HUES48 (cell line): ENCODE measurements at regions not wholly inside any gene's neighbourhood (a gene's known extent, or its start where the extent isn't known, plus 50 kb on each side); places are given as distances from the start of the nearest gene placed in this dataset.
"Not testable (repeated sequence)": the region's sequence is repeated elsewhere in the genome, so short reads cannot be mapped to it uniquely, and the experiment has no call there.

ENCODE experiments used
- H3K27ac ChIP-seq: one replicate; pipeline ENCODE4 v1.7.0; 2013; ENCODE audit warnings: low read depth, low read length, inconsistent platforms
- H3K27me3 ChIP-seq: 2 replicates; pipeline ENCODE4 v1.6.1; 2013; ENCODE audit warnings: mild to moderate bottlenecking, low read length; ENCODE audit not compliant: control insufficient read depth, insufficient read depth
- H3K36me3 ChIP-seq: 2 replicates; pipeline ENCODE4 v1.6.1; 2013; ENCODE audit warnings: low read length; ENCODE audit not compliant: control insufficient read depth, insufficient read depth
- H3K4me1 ChIP-seq: 2 replicates; pipeline ENCODE4 v1.6.1; 2013; ENCODE audit warnings: mild to moderate bottlenecking, low read length; ENCODE audit not compliant: control insufficient read depth, insufficient read depth
- H3K4me3 ChIP-seq: 2 replicates; pipeline ENCODE4 v1.5.1; 2013; ENCODE audit warnings: mild to moderate bottlenecking, low read depth, low read length
- H3K9ac ChIP-seq: 2 replicates; pipeline ENCODE4 v1.6.1; 2013; ENCODE audit warnings: mild to moderate bottlenecking, low read depth, low read length, moderate library complexity
- H3K9me3 ChIP-seq: 2 replicates; pipeline ENCODE4 v1.6.1; 2013; ENCODE audit warnings: low read length; ENCODE audit not compliant: control insufficient read depth, insufficient read depth

GRCh38 chr2:215863687-215864086, 149.7 kb downstream of the MREG start:
- no peak overlapping the region for H3K4me3 ChIP-seq
- no peaks in the 10 kb centered on the region for H3K36me3 ChIP-seq
- H3K4me1 ChIP-seq, result no peaks in the 10 kb centered on the region
- H3K9ac ChIP-seq, result no peak overlapping the region
- no peak overlapping the region for H3K27ac ChIP-seq
- no peaks in the 10 kb centered on the region for H3K9me3 ChIP-seq
- no peaks in the 10 kb centered on the region for H3K27me3 ChIP-seq

- Histone ChIP-seq H3K9ac (no peak overlapping the region), H3K36me3 (no peaks in the 10 kb centered on the region), H3K4me1 (no peaks in the 10 kb centered on the region), H3K27me3 (no peaks in the 10 kb centered on the region), H3K4me3 (no peak overlapping the region), H3K27ac (no peak overlapping the region), H3K9me3 (no peaks in the 10 kb centered on the region)
Observed at GRCh38 chr2:215862351-215862771, 151.0 kb downstream of the MREG start.

GRCh38 chr2:215861607-215862350, 151.6 kb downstream of the MREG start:
- H3K27ac ChIP-seq, result no peak overlapping the region
- H3K27me3 ChIP-seq, result no peaks in the 10 kb centered on the region
- H3K4me1 ChIP-seq, result no peaks in the 10 kb centered on the region
- H3K36me3 ChIP-seq, result no peaks in the 10 kb centered on the region
- H3K9me3 ChIP-seq, result no peaks in the 10 kb centered on the region
- no peak overlapping the region for H3K4me3 ChIP-seq
- no peak overlapping the region for H3K9ac ChIP-seq

GRCh38 chr2:215856080-215856479, 157.3 kb downstream of the MREG start:
- Histone ChIP-seq H3K27ac (no peak overlapping the region), H3K36me3 (no peaks in the 10 kb centered on the region), H3K27me3 (no peaks in the 10 kb centered on the region), H3K4me1 (0 out of 2 replicates have a peak, but pooled peaks cover 3% of the 10 kb centered on the region), H3K9ac (no peak overlapping the region), H3K4me3 (no peak overlapping the region), H3K9me3 (peaks cover 7% of the 10 kb centered on the region)

- not testable (repeated sequence) for H3K4me3 ChIP-seq, H3K9ac ChIP-seq, H3K36me3 ChIP-seq, H3K4me1 ChIP-seq, H3K27me3 ChIP-seq, H3K9me3 ChIP-seq, H3K27ac ChIP-seq
Observed at GRCh38 chr2:215855308-215855707, 158.0 kb downstream of the MREG start.

- Histone ChIP-seq H3K9ac (no peak overlapping the region), H3K9me3 (peaks cover 7% of the 10 kb centered on the region), H3K27me3 (no peaks in the 10 kb centered on the region), H3K4me1 (0 out of 2 replicates have a peak, but pooled peaks cover 3% of the 10 kb centered on the region), H3K4me3 (no peak overlapping the region), H3K27ac (no peak overlapping the region), H3K36me3 (no peaks in the 10 kb centered on the region)
Observed at GRCh38 chr2:215854008-215854407, 159.3 kb downstream of the MREG start.

GRCh38 chr2:215851696-215852095, 161.7 kb downstream of the MREG start:
- Histone ChIP-seq H3K4me3 (no peak overlapping the region), H3K27me3 (no peaks in the 10 kb centered on the region), H3K36me3 (no peaks in the 10 kb centered on the region), H3K9ac (no peak overlapping the region), H3K4me1 (peaks cover 7% of the 10 kb centered on the region; the same call in 1 of the 2 replicates), H3K27ac (no peak overlapping the region), H3K9me3 (peaks cover 7% of the 10 kb centered on the region)

GRCh38 chr2:215851082-215851481, 162.3 kb downstream of the MREG start:
- Histone ChIP-seq H3K4me1 (peaks cover 11% of the 10 kb centered on the region; the same call in 1 of the 2 replicates), H3K27me3 (no peaks in the 10 kb centered on the region), H3K9me3 (peaks cover 7% of the 10 kb centered on the region), H3K36me3 (no peaks in the 10 kb centered on the region), H3K9ac (no peak overlapping the region), H3K27ac (no peak overlapping the region), H3K4me3 (no peak overlapping the region)

- Histone ChIP-seq H3K9ac (no peak overlapping the region), H3K36me3 (no peaks in the 10 kb centered on the region), H3K4me3 (no peak overlapping the region), H3K9me3 (peaks cover 7% of the 10 kb centered on the region), H3K4me1 (peaks cover 11% of the 10 kb centered on the region; the same call in 1 of the 2 replicates), H3K27me3 (no peaks in the 10 kb centered on the region), H3K27ac (no peak overlapping the region)
Observed at GRCh38 chr2:215850380-215850779, 163.0 kb downstream of the MREG start.

- no peak overlapping the region for H3K9ac ChIP-seq
- H3K27me3 ChIP-seq, result no peaks in the 10 kb centered on the region
- H3K9me3 ChIP-seq, result peaks cover 6% of the 10 kb centered on the region
Observed at GRCh38 chr2:215849771-215850170, 163.6 kb downstream of the MREG start.

GRCh38 chr2:215848698-215849097, 164.7 kb downstream of the MREG start:
- H3K9me3 ChIP-seq, result no peaks in the 10 kb centered on the region

More at GRCh38 chr2:215849771-215850170, 163.6 kb downstream of the MREG start:
- Histone ChIP-seq H3K4me1 (peaks cover 11% of the 10 kb centered on the region; the same call in 1 of the 2 replicates), H3K36me3 (no peaks in the 10 kb centered on the region), H3K4me3 (no peak overlapping the region), H3K27ac (no peak overlapping the region)

More at GRCh38 chr2:215848698-215849097, 164.7 kb downstream of the MREG start:
- Histone ChIP-seq H3K27ac (no peak overlapping the region), H3K9ac (no peak overlapping the region), H3K4me3 (no peak overlapping the region), H3K27me3 (no peaks in the 10 kb centered on the region), H3K4me1 (peaks cover 11% of the 10 kb centered on the region; the same call in 1 of the 2 replicates), H3K36me3 (no peaks in the 10 kb centered on the region)
